ENCODE measurements at regions not wholly inside any gene's neighbourhood (a gene's known extent, or its start where the extent isn't known, plus 50 kb on each side); places are given as distances from the start of the nearest gene placed in this dataset.

DNA sequence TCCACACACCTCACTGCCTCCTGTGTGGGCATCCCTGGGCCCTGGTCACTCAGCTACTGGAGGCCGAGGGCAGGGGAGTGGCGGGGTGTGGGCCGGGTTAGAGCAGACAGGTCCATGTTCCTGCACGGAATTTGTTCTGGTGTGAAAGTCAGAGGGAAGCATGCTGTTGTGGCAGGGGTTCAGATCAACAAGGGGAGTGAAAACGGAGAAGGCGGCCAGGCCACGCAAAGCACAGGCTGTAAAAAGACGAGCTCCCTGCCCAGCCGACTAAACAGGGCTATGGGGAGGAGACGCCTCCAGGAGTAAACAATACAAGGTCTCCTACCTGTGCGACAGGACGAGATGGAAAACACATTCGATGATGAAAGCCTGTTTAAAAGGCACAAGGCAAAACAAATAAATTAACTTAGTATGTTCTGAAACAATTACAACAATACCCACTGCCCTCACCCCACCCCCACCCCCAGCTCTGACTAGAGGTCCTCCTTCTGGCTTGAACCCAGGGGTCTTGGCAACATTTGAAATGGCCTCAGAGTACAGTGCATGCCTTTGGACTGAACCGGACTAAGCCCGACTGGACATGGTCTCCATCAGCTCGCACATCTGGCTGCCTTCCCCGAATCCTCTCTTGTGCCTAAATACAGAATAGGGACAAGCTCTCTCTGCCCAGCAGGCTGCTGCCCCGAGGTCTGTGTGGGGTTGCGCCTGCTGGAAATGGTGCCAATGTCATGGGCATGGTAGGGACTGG lies 274.9 kb upstream of the DIO3 start:
- H4K20me1 ChIP-seq (ENCODE audit: insufficient read depth, low read length) = no peaks in the 10 kb centered on the region
- no peaks in the 10 kb centered on the region; the same call in 1 of the 2 replicates for H3K9me3 ChIP-seq (ENCODE audit: control insufficient read depth, insufficient read depth, low read length)
- DNase-seq = no peak
- no peak overlapping the region for H4K8ac ChIP-seq (ENCODE audit: low read depth in 2 of 2, low read length in 2 of 2)
- no peaks in the 10 kb centered on the region for H3K36me3 ChIP-seq (ENCODE audit: control insufficient read depth, insufficient read depth, low read length)
- H3K9ac ChIP-seq (ENCODE audit: low read depth, low read length) = no peak overlapping the region
- no peak overlapping the region for H3K14ac ChIP-seq (replicated peaks; ENCODE audit: low read depth, low read length)
- H3K79me1 ChIP-seq (ENCODE audit: low read depth in 1 of 2, low read length in 2 of 2) = no peaks in the 10 kb centered on the region
- no peak for ATAC-seq (ENCODE audit: low read depth)
- no peak overlapping the region for H2AK9ac ChIP-seq (replicated peaks; ENCODE audit: low read depth, low read length, poor library complexity)
- dilution Hi-C loops (cut with HindIII; ENCODE audit: low sequenced_read_pairs, unreplicated experiment) (no loop called here), in situ Hi-C loops (cut with MboI; ENCODE audit: low sequenced_read_pairs) (no loop called here), intact Hi-C loops (cut with micrococcal nuclease) (no loop called here)
- H3K4me3 ChIP-seq (ENCODE audit: insufficient read depth, low read depth, low read length) = no peak overlapping the region
- CTCF ChIA-PET = no interaction called here
- H3K27me3 ChIP-seq (ENCODE audit: control insufficient read depth, insufficient read depth, low read length) = peaks cover 8% of the 10 kb centered on the region
- H2BK20ac ChIP-seq (ENCODE audit: low read depth, low read length) = no peak overlapping the region
- no peaks in the 10 kb centered on the region for H3K9me1 ChIP-seq (ENCODE audit: insufficient read depth, low read length)
- H4K91ac ChIP-seq (ENCODE audit: insufficient read depth, low read depth, low read length) = no peak overlapping the region
- no peak overlapping the region for H4K5ac ChIP-seq (ENCODE audit: low read depth, low read length)
- no peak overlapping the region for H3K4ac ChIP-seq (ENCODE audit: low read depth, low read length)
- no peak overlapping the region for H3K23ac ChIP-seq (ENCODE audit: low read depth, low read length)
- H2BK15ac ChIP-seq (ENCODE audit: low read depth, low read length) = no peak overlapping the region
- no peak overlapping the region for H2AFZ ChIP-seq (replicated peaks; ENCODE audit: low read length, poor library complexity)
- H2BK120ac ChIP-seq (ENCODE audit: low read depth, low read length) = no peak overlapping the region
- no peak overlapping the region for H2AK5ac ChIP-seq (ENCODE audit: low read depth, low read length)
- no peaks in the 10 kb centered on the region for H3K4me1 ChIP-seq (ENCODE audit: control insufficient read depth, insufficient read depth, low read length)
- no peak overlapping the region for H3K18ac ChIP-seq (ENCODE audit: low read depth, low read length)
- TF ChIP-seq, protein P1, sequence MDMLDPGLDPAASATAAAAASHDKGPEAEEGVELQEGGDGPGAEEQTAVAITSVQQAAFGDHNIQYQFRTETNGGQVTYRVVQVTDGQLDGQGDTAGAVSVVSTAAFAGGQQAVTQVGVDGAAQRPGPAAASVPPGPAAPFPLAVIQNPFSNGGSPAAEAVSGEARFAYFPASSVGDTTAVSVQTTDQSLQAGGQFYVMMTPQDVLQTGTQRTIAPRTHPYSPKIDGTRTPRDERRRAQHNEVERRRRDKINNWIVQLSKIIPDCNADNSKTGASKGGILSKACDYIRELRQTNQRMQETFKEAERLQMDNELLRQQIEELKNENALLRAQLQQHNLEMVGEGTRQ (IDR thresholded peaks at IDR 0.05; ENCODE audit: low read depth, low read length) = no peak
- TF ChIP-seq RCOR1 (IDR thresholded peaks at IDR 0.05; ENCODE audit: insufficient replicate concordance, low read length) = no peak
- TF ChIP-seq RFX5 (IDR thresholded peaks at IDR 0.05; ENCODE audit: low read depth, low read length) = no peak
- TF ChIP-seq POLR2A (IDR thresholded peaks at IDR 0.05; ENCODE audit: low read depth, low read length) = no peak
- no peak for TF ChIP-seq MAZ (IDR thresholded peaks at IDR 0.05; ENCODE audit: borderline replicate concordance, low read depth, low read length)
- no peak for TF ChIP-seq NFE2L2 (IDR thresholded peaks at IDR 0.05; ENCODE audit: low read depth, low read length)
- no peak for TF ChIP-seq CHD1 (IDR thresholded peaks at IDR 0.05; ENCODE audit: low read depth, low read length)
- TF ChIP-seq CEBPB (IDR thresholded peaks at IDR 0.05; ENCODE audit: low read depth, low read length) = no peak
- TF ChIP-seq MAFK (IDR thresholded peaks at IDR 0.05; ENCODE audit: low read depth, low read length) = no peak
- TF ChIP-seq, protein P2, sequence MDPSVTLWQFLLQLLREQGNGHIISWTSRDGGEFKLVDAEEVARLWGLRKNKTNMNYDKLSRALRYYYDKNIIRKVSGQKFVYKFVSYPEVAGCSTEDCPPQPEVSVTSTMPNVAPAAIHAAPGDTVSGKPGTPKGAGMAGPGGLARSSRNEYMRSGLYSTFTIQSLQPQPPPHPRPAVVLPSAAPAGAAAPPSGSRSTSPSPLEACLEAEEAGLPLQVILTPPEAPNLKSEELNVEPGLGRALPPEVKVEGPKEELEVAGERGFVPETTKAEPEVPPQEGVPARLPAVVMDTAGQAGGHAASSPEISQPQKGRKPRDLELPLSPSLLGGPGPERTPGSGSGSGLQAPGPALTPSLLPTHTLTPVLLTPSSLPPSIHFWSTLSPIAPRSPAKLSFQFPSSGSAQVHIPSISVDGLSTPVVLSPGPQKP (IDR thresholded peaks at IDR 0.05; ENCODE audit: borderline replicate concordance, low read depth, low read length) = no peak
- BruUV-seq (replicated peaks) = no TSS peak
- H3K4me2 ChIP-seq (ENCODE audit: low read depth, low read length) = no peak overlapping the region
- POLR2A ChIA-PET (ENCODE audit: unreplicated experiment) = no interaction called here
- no peak overlapping the region for H3K27ac ChIP-seq (ENCODE audit: insufficient read depth, low read length)
- H3K56ac ChIP-seq (ENCODE audit: extremely low read depth, insufficient read depth, low read length) = no peak overlapping the region
- H2BK5ac ChIP-seq (ENCODE audit: low read depth, low read length, poor library complexity, severe bottlenecking) = no peak overlapping the region
- WGBS, 2 experiments (ENCODE audit: extremely low coverage in 2 of 2, insufficient read length in 1 of 2) = 50% methylated on average over 6 of the region's 19 CpGs; no CpG with 5 or more reads in 1 of the 2 experiments
